ENCODE measurements at regions not wholly inside any gene's neighbourhood (a gene's known extent, or its start where the extent isn't known, plus 50 kb on each side); places are given as distances from the start of the nearest gene placed in this dataset.
A peak's percentile ranks its signal among the peaks of the same experiment; 100 is the strongest.
"Not testable (repeated sequence)": the region's sequence is repeated elsewhere in the genome, so short reads cannot be mapped to it uniquely, and the experiment has no call there.

DNA sequence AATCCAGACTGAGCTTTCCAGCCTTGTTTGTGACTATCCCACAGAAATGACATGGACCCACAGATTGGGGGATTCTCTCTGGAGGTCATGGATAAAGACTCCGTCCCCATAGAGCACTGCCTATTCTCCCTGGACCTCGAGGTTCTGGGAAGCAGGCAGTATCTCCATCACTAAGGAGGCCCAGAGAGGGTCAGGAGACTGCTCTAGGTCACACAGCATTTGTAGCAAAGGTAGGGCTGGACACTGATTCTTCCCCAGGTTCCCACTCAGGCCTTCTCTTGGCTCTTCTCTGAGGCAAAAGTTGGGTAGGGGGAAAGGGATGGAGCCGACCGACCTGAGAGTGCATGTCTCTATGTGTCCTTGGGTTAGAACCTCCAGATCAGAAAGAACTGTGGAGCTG lies 80.9 kb downstream of the PTPRS start:
- no peak for DNase-seq (ENCODE audit: low spot score)

DNA sequence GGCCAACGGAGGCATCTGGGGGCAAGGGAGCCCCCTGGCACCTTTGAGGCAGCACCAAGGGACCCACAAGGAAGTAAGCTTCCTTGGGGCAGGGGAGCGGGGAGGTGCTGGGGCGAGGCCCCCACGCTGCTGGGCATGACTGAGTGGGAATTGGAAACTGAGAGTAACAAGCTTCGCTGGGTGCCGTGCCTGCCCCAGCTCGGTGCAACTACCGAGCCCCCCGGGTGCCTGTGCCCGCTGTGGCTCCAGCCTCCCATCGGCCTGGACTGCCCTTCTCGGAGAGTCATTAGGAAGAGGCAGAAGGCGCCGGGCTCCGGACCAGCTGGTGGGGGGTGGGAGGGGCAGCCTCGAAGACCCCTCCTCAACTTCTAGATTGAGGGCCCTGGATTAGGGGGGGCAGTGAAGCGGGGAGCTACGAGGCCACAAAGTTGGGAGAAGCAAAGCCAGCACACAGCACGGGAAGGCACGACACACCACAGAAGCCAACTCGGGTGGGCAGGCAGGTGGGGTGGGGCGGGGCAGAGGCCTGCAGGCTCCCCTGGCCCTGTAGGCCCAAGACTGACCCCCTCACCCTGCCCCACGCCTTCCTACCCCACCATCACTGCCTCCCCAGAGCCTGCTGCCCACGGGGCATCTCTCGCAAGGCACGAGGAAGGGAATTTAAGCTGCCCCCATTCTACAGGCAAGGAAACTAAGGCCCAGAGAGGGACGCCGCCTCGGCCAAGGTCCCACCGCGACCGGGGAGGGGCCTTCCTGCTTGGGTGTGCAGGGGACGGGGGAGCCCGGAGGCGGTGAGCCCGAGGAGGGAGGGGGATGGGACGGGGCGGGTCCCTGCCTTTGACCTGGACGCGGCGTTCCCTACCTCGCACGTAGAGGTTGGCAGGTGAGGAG lies 83.2 kb downstream of the PTPRS start:
- no peak for DNase-seq (ENCODE audit: low spot score)

- DNase-seq (ENCODE audit: low spot score) = no peak
Observed at GRCh38 chr19:5255602-5256231, 84.9 kb downstream of the PTPRS start.

DNA sequence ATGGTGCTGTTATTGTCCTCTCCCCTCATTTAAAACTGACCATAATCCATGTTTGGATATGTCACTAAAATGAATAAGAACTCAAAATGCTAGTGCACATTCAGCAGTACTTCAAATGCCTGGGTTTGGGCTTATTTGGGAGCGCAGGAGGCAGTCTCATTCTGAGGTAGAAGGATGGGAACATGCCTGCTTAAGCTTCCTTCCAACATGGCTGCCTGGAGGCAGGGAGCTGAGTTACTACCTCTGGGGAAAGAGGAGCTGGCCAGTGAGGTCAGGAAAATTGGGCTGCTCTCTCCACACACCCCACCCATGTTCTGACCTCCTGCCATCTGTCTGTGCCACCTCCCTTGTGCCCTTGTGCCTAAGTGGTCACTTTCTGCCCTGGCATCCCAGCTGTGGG lies 85.7 kb downstream of the PTPRS start:
- no peak for DNase-seq (ENCODE audit: low spot score)

DNA sequence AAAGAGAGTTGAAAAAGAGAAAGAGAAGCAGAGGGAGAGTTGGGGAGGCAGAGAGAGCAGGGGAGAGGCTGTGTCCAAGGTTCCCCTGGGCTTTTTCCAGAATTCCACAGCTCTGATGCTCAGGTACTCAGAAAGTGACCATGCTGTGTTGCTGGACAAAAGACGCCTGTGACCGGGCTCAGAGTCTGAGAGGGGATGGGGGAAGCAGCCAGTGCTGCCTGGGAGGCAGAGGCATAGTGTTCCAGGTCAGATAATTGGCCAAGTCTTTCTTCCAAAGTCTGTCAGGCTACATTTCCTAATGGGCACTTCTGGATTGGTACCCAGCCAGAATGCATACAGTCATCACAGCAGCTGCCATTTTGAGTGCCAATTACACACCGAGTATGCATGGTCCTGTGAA lies 86.1 kb downstream of the PTPRS start:
- DNase-seq (ENCODE audit: low spot score) = no peak

GRCh38 chr19:5253406-5254110 lies 87.1 kb downstream of the PTPRS start:
- DNase-seq (ENCODE audit: low spot score) = peak; percentile 80

DNA sequence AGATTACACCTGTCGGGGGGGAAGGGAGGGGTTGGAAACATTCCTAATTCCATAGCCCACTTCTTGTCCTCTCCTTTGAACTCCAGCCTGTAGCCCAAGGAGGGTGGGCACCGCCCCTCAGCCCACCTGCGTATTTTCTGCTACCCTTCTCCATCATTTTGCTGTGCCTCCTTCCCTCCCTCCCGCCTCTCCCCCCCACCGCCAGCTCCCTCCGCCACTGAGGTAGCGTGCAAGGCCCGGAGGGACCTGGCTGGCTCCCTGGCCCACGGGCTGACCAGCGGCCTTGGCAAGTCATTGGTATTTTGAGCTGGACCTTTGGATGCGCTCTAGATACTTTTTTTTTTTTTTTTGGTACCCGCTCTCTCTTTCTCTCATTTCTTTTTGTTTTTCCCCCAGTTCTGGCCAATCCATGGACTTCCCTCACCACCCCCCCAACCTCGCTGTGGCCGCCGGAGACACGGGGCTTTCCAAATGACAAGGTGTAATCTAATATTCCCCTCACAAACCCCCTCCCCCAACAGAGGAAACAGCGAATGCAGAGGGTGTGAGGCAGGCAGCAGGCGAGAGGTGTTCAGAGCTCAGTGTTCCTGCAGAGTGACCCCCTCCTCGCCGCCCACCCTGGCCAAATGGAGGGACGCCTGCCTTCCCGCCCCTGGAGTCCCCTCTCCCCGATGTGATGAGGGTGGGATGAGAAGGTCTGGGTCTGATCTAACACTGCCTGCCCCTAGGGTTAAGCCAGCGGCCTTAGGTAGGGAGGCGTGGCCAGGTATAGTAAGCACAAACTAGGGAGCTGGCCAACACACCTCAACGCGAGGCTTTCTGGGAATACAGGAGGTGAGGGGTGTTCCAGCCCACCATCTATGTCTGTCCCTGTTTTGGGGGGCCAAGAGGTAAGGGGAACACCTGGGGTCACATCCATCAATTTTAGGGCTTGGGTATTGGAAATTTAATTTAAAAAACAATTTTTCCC lies 89.2 kb downstream of the PTPRS start:
- DNase-seq (ENCODE audit: low spot score) = no peak

GRCh38 chr19:5250127-5250659 lies 90.4 kb downstream of the PTPRS start:
- no peak for DNase-seq (ENCODE audit: low spot score)

- DNase-seq (ENCODE audit: low spot score) = no peak
Observed at GRCh38 chr19:5249526-5249925, 91.1 kb downstream of the PTPRS start.

DNA sequence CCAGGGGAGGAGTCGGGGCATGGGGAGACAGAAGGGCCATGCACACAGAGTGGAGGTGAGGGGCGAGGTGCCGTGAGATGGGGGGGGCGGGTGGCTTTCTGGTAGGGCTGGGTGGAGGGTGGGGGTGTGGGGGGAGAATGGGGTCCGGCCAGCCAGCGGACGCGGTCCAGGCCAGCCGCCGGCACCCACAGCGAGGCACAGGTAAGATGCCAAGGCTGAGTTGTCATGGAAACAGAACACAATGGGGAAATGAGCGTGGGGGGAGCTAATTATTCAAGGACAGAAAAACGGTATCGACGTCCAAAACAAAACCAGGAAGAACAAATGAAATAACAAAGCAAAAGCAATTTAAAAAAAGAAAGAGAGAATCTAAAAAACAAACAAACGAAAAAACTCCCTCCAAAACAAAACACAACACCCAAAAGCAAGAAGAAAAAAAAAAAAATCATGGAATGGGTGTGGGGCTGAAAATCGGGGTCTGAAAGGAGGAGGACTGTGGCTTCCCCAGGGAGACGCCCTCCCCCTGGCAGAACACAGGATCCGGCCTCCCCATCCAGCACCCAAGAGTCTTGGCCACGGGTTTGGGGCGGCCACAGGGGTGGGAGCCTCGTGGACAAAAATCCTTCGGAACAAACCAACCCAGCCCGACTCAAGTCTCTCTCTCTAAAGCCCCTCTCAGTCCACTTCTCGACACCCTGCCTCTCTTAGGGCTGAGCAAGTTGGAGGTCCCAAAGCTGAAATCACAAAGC lies 92.5 kb downstream of the PTPRS start:
- no peak for DNase-seq (ENCODE audit: low spot score)

DNA sequence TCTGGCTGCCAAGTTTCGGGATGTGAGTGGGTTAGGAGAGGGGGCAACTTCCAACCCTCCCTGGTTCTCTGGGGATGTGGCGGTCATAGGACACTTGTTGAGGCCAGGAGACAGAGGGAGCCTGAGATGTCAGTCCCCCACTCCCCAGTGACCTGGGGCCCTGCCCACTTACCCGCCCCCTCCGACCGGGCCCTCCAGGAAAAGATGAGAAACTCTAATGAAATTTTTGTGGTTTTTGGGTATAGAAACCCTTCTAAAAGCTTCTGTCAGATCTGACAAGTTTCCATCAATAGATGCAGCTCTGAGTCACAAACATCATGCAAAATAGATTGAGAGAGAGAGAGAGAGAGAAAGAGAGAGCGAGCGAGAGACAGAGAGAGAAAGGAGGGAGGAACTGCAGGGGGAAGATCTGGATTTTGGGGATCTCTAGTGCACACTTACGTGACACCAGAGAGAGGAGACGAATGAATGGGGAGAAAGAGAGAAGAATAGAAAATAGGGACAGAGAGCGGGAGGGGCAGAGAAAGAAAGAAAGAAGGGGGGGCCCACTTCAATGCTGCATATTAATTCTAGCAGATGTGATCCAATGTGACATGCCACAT lies 94.0 kb downstream of the PTPRS start:
- DNase-seq (ENCODE audit: low spot score) = no peak

- no peak for DNase-seq (ENCODE audit: low spot score)
Observed at GRCh38 chr19:5245631-5246553, 94.7 kb downstream of the PTPRS start.

- DNase-seq (ENCODE audit: low spot score) = no peak
Observed at GRCh38 chr19:5244351-5244750, 96.3 kb downstream of the PTPRS start.

DNA sequence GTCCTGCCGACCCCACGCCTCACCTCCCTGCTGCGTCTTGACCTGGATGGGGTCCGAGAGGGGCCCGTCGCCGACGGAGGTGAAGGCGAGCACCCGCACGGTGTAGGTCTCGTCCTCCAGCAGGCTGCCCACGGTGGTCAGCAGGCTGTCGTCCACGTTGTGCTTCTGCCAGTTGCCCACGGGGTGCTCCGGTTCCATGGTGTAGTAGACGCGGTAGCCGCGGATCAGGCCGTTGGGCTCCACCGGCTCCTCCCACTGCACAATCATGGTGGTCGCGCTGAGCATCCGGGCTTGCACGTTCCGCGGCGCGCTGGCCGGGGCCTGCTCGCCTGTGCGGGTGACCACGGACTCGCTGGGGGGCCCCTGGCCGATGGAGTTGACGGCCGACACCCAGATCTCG lies 96.7 kb downstream of the PTPRS start:
- DNase-seq (ENCODE audit: low spot score) = no peak

- not testable (repeated sequence) for DNase-seq (ENCODE audit: low spot score)
Observed at GRCh38 chr19:5241896-5242295, 98.7 kb downstream of the PTPRS start.

DNA sequence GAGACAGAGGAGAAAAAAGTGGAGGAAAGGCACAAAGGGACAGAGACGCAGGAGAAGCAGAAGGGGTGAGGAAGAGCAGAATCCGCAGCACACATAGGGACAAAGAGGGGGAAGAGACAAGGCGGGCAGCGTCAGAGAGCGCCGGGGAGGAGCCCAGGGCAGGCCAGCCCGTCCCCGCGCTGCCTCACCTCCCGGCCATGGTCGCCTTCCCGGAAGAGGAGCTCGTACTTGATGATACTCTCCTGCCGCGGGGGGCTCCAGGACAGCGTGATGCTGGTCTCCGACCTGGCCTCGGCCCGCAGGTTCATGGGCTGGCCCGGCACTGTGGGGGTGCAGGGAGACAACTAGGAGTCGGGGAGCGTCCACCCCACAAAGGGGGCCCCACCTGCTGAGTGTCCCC lies 100.6 kb downstream of the PTPRS start:
- no peak for DNase-seq (ENCODE audit: low spot score)

- no peak for DNase-seq (ENCODE audit: low spot score)
Observed at GRCh38 chr19:5238700-5239099, 101.9 kb downstream of the PTPRS start.

- no peak for DNase-seq (ENCODE audit: low spot score)
Observed at GRCh38 chr19:5237939-5238480, 102.6 kb downstream of the PTPRS start.

GRCh38 chr19:5237190-5237780 lies 103.3 kb downstream of the PTPRS start:
- DNase-seq (ENCODE audit: low spot score) = no peak

Data from AG08395 (cell line).